HG03060 (cell line): ENCODE measurements at regions not wholly inside any gene's neighbourhood (a gene's known extent, or its start where the extent isn't known, plus 50 kb on each side); places are given as distances from the start of the nearest gene placed in this dataset.
"Not testable (repeated sequence)": the region's sequence is repeated elsewhere in the genome, so short reads cannot be mapped to it uniquely, and the experiment has no call there.

ENCODE experiments used
- ATAC-seq: cut with Tn5 transposase; IDR thresholded peaks from one replicate; pipeline ENCODE4 v1.9.1; 2021; ENCODE audit warnings: low read depth, moderate number of reproducible peaks; ENCODE audit not compliant: unreplicated experiment

DNA sequence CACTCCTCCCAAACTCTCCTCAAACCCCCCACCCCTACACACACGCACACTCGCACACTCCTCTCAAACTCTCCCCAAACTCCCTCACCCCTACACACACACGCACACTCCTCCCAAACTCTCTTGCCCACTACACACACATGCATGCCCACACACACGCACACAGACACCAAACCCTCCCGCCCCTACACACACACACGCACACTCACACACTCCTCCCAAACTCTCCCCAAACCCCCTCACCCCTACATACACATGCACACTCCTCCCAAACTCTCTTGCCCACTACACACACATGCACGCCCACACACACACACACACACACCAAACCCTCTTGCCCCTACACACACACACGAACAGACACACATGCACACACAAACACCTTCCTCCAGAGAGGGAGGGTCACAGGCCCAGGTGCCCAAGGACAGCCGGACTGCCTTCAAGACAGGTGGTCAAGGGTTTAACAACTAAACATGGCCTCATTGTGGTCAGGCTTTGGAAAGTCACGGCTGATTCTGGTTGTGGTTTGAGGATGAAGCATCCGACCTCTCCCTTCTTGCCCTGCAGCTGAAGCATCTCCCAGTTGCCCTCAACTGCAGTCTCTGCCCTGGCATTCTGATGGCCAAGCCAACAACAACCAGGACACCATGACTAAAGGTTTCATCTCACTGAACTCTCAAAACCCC is 72.3 kb upstream of the SNTG2 start:
- ATAC-seq, result no peak

DNA sequence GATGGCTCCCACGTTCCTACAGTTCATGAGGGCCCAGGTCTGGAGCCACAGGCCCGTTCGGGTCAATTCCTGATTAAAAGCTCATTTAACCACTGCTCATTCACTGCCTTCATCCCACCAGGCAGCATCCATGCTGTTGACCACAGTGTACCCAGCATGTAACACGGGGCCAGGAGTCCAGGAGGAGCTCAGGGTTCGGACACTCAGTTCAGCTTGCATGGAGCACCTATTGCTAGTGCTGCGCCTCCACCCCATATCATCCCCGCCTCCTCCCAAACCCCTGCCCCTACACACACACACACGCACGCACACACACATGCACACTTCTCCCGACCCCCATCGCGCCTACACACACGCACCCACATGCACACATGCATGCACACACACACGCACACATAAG is 72.9 kb upstream of the SNTG2 start:
- no peak for ATAC-seq

DNA sequence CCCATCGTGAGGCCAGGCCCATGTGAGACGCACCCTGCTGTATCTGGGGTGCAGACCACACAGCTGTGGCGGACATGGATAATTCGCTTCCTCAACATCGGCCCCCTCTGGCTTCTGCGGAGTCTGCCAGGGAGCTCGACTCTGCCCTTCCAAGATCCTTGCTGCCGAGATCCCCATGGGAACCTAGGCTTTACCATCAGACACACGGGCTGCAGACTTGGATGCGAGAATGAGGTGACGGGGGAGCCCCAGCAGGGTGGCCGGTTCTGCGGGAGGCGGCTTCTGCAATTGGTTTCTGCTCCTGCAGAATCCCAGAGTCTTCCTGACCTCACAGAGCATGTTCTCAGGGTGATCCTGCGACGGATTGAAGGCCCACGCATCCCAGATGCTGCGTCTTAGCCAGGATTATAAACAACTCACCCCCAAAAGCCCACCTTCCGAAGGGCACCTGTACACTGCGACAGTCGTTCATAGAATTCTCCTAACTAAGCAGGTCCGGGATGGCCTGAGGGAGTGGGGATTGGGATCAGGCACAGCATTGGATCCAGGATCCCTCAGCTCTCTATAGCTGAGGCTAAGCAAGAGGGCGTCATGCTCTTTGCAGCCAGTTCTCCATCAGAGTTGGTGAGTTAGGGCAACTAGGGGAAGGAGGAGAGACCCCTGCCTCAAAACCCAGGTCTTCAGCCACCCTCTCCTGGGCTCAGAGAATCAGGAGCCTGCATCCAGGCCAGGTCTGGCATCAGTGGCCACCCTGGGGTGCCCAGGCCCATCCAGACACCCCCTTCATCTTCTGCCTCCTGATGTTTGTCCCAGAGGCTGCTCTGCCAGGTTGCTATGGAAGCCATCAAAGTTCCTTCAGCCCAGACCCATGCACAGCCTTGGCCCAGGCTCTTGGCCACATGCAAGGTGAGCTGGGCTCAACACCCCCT is 74.7 kb upstream of the SNTG2 start:
- no peak for ATAC-seq

DNA sequence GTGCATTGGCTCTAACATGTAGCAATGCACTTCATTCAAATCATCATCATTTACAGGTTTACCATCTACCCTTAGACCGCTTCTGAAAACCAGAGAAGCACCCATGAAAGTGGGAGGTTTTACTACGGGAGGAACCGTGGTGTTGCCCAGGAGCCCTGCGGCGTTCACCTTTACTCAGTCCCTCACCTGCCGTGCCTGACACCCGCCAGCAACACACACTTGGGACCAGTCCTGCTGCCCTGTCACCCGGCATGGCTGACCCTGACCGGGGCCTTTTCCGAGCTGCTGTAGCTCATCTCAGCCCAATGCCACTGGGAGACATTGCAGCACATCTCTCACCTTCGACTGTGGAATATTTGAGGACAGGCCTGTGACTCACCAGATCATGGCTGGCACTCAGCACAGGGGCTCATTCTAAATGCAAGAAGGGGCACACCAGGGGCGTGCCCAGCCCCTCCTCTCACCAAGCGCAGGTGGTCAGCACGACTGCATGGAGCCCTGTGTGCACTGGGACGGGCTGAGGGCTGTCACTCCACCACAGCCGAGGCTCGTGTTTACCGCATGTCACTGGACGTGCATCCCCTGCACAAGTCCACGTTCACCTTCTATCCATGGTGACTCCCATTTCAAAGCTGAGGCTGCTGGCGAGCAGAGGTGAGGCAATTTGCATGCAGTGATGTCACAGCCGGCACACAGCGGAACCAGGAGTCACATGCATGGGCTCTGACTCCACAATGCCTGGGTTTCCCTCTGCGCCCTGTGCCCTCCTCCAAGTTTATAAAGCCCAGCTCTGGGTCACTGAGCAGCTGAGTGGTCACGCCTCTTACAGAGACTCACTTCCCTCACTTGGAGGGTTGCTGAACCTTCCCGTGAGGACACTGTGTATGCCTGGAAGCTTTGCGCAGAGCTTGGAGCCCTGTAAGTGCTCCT is 76.7 kb upstream of the SNTG2 start:
- no peak for ATAC-seq

DNA sequence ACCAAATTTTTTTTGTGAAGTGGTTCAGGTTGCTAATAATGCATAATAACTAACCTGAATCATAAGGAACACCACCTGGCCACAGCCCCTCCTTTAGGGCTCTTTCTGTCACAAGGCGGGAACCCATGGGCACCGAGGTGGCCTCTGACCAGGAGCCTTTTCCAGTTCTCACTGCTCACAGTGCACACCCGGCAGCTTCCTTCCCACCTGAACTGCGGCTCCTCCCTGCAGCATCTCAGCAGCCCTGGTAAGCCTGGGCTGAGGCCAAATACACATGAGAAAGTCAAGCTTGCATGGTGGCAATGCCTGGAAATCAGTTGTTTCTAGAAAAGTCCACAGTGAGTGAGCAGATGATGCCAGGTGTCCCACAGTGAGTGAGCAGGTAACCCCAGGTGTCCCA is 77.6 kb upstream of the SNTG2 start:
- no peak for ATAC-seq

DNA sequence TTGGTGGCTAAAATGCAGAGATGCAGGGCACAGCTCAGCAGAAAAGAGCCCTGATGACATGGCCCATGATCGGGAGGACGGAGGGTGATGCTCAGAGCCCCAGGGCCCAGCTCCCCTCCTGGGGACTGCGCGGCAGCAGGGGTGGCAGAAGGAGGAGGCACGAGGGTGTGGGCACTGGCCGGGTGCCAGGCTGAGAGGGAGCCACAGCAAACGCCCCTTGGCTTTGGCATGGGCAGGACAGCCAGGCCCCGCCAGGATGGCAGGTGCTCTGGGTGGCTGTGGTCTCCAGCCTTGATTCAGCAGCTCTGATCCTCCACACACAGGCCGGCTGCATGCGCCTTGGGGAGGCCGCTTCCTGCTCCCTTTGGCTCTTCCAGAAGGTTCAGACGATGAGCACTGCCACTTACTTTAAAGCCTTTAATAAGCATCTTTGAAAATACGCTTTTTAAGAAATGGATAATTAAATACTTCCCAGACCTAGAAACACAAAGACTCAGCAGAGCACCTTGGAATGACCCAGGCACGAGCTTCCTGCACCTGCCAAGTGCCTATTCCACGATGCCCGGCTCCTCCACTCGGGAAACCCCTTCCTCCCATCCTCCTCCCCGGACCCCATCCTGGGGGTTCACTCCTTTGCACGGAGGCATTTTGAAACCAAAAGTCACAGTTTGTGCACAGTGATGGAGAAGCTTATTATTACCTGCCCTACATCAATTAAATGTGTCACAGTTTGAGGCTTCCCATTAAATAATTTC is 78.5 kb upstream of the SNTG2 start:
- ATAC-seq, result no peak

DNA sequence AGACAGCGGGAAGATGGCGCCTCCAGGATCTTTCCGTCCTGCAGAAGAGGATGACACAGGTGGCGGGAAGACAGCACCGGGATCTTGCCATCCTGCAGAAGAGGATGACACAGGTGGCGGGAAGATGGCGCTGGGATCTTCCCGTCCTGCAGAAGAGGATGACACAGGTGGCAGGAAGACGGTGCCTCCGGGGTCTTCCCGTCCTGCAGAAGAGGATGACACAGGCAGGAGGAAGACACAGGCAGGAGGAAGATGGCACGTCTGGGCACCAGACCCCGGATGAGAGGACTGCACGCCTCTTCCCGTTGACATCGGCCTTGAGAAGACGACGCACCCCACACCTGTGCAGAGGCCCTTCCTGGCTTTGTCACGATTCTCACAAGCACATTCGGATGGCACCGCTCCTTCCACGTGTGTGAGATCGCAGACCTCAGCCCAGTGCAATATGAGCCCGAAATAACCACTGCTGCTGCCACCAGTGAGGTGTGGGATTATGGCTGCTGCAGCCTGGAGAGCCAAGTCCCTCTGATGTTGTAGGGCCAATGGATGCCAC is 79.4 kb upstream of the SNTG2 start:
- no peak for ATAC-seq

DNA sequence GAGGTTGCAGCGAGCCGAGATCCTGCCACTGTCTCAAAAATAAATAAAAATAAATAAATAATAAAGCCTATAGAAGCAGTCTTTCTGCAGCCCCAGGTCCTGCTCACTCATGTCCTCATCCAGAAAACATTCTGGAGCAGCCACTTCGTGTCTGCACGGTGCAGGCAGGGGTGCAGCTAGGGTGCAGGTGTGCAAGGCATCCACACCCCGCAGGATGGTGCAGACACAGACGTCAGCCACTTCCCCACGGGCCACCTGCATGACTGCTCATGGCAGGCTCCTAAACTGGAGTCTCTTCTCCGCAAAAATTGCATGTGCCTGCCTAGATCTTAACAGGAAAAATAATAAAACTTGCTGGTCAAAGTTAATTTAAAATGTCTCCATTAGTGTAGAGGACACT is 80.2 kb upstream of the SNTG2 start:
- ATAC-seq, result no peak

DNA sequence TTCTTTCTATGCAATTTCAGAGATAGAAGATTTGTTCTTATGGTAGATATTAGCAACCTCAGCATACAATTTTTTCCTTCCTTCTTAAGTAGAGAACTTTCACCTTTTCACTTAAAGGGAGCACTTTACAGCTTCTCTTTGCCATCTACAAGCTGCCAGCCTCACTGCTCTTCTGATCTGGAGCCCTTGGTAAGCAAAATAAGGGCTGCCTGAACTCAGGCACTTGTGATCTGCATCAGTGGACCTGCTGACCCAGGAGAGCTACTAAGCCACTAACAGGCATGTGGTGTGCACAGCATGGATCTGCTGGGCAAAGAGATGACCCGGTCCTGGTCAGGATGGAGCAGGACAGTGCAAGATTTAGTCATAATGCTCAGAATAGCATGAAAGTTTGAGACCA is 80.8 kb upstream of the SNTG2 start:
- ATAC-seq, result no peak

DNA sequence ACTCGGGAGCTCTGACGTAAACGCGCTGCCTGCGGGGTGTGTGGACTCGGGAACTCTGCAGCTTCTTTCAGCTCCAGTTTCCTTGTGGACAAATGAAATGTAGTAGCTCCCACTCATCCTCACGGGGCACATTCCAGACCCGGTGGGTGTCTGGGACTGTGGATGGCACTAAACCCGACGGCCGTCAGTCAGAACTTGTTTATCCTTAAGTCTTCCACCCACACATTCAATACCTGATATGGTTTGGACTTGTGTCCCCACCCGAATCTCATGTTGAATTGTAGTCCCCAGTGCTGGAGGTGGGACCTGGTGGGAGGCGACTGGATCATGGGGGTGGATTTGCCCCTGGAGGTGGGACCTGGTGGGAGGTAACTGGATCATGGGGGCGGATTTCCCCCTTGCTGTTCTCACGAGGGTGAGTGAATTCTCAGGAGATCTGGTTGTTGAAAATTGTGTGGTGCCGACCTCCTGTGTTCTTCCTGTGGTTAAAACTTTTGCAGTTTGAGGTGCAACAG is 81.2 kb upstream of the SNTG2 start:
- no peak for ATAC-seq

DNA sequence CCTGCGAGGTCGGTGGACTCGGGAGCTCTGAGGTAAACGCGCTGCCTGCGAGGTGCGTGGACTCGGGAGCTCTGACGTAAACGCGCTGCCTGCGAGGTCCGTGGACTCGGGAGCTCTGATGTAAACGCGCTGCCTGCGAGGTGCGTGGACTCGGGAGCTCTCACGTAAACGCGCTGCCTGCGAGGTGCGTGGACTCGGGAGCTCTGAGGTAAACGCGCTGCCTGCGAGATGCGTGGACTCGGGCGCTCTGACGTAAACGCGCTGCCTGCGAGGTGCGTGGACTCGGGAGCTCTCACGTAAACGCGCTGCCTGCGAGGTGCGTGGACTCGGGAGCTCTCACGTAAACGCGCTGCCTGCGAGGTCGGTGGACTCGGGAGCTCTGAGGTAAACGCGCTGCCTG is 81.8 kb upstream of the SNTG2 start:
- not testable (repeated sequence) for ATAC-seq

DNA sequence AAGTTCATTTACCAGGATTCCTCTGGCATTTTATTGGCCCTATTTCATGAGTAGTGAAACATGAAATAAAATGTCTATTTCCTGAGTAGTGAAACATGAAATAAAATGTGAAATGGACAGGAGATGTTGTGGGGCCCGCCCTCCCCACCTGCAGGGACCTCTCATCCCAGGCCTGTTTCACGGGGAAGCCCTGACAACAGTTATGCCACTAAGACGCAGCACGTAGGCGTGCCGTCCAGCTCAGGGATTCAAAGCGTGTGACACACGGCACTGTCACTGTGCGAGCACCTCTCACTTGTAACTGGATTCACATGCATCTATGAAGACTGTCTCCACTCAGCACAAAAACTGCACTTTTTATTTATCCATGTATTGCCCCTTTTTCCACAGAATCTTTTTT is 83.4 kb upstream of the SNTG2 start:
- no peak for ATAC-seq

DNA sequence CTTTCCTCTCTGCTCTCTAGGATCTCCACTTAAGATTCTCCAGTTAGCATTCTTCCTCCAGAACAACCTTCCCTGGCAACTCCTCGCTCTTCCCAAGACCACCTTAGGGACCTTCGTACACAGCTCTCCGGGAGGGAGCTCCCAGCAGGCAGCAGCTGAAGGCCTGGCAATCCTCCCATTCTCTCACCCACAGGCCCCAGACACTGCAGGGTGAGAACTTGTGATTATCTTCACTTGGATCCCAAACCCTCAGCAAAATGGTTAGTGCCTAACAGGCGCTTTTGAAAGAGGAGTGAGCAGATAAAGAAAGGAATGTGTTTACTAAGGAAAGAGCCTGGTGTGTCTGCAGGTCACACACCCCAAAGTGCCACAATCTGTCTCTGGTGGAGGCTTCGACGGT is 83.8 kb upstream of the SNTG2 start:
- ATAC-seq, result no peak

DNA sequence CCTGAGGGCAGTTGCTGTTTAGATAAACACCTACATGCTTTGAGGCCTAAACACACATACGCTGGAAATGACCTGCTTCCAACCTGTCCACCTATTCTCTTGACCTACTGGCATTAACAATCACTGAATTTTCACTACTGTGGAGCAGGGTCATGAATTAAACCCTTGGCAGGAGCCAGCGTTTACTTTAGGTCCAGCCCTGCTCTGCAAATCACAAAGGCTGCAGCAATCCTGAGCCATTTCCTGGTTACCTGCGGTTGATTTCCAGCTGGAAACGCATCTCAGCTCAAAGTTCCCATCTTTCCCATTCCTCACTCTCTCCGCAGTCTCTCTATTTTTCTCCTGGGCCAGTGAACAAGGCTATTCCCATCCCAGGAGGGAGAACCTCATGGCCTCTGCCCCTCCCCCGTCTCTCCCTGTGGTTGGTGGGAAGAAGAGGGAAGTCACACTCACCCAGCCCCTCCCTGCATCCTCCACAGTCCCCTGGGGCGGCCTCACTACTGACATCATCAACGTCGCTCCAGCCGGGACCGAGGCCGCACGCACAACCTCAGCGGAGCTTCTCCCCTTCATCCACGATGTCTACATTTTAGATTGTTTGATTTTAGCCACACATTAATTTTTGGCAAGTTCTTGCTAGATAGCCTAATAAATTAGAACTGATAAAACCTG is 84.5 kb upstream of the SNTG2 start:
- ATAC-seq, result no peak

DNA sequence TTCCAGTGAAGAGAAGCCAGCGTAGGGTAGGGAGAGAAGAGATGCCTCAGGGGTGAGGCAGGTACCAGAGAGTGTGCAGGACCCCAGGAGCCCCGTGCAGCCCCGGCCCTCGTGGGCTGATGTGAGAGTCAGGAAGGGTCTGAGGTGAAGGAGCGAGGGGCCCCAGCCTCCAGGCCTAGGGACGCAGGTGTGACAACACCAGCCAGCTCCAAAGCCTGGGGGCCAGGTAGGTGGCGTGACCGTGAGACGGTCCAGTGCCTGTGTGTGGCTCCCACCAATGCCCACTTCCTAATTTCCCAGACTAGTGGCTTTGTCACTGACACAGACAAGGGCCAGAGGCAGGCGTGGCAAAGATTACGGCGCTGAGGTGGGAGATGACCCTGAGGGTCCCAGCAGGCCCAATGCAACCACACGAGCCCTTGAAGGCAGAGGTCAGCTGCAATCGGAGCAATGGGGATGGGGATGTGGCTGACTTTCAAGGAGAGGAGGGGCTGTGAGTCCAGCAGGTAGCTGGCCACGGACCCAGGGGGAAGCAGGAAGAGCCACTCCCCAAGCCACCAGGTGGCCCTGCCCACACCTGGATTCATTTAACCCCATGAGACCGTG is 86.0 kb upstream of the SNTG2 start:
- no peak for ATAC-seq

DNA sequence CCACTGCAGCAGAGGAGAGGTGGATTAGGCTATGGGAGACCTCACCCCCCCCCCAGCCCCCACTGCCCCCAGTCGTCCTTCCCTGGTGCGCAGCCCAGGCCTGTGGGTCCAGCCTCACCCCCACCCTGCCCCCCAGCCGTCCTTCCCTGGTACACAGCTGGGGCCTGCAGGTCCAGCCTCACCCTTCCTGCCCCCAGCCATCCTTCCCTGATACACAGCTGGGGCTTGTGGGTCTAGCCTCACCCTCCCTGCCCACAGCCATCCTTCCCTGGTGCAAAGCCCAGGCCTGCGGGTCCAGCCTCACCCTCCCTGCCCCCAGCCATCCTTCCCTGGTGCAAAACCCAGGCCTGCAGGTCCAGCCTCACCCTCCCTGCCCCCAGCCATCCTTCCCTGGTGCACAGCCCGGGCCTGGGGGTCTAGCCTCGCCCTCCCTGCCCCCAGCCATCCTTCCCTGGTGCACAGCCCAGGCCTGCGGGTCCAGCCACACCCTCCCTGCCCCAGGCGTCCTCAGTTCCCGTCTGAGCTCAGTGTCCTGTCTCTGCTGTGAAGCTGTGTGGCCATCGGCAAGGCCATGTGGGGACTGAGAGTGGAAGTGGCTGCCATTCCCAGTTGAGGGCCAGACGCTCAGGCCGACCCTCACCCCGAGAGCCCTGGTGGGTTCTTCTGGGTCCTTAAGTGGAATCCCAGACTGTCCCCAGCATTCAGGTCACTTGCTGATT is 86.8 kb upstream of the SNTG2 start:
- ATAC-seq, result no peak

DNA sequence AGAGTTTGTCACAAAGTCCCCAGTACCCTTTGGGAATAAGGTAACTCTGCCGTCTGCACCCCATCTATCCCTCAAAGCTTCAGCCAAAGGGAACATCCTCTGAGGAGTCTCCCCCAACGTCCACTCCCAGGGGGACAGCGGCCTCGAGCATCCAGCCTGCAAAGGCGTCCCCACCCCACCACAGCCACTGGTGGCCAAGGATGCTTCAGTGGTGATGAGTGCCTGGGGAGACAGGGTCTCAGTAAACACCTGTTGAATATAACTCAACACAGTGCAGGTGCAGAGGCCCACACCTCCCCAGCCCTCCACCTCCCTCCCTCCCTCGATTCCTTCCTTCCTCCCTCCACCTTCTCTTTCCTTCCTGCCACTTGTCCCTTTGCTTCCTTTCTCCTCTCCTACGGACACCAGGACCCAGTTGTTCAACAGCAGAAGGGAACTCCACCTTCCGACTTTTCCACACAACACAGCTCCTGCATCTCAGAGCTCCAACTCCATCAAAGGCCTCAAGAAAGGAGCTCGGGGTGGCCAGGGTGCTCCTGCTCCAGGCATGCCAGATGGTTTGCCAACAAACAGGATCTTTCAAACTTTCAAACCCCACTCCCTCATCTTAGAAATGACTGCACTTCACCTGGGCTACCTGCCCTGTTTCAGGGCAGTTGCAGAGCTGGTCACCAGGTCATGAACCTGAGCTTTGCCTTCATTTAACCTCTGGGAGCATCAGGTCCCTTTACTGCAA is 87.8 kb upstream of the SNTG2 start:
- ATAC-seq, result no peak

DNA sequence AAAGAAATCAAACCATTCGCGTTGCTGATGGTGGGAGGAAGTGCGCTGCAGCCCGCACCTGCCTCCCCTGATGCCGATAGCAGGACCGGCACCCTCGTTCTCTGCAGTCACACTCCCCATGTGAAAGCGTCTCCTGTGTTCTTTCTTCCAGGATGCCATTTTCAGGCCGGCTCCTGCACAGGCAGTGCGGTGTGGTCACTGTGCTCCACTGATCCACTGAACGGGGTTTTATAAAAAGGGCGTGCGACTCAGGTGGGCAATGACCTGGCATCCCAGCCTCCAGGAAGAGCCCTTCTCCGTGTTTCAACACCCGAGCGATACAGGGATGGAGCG is 88.3 kb upstream of the SNTG2 start:
- ATAC-seq, result no peak
